Mesenchymal stem cell (in vitro differentiated cells and primary cell): ENCODE measurements at regions not wholly inside any gene's neighbourhood (a gene's known extent, or its start where the extent isn't known, plus 50 kb on each side); places are given as distances from the start of the nearest gene placed in this dataset.

Experiments
- DNase-seq: peaks from one replicate; pipeline ENCODE4 v3.0.0-alpha.2; 2013
- H2AFZ ChIP-seq: one replicate; pipeline ENCODE4 v1.6.1; 2013; ENCODE audit warnings: low read depth, mild to moderate bottlenecking, control low read depth, inconsistent platforms, low read length, moderate library complexity
- H2AK5ac ChIP-seq: 2 replicates; pipeline ENCODE4 v1.6.1; 2013; ENCODE audit warnings: low read length, moderate library complexity, mild to moderate bottlenecking, inconsistent platforms; ENCODE audit not compliant: severe bottlenecking
- H2BK120ac ChIP-seq: one replicate; pipeline ENCODE4 v1.6.1; 2013; ENCODE audit warnings: low read depth, mild to moderate bottlenecking, inconsistent platforms, low read length, moderate library complexity
- H2BK12ac ChIP-seq, 2 experiments: one replicate each; pipeline ENCODE4 v1.6.1; 2013; ENCODE audit warnings: inconsistent platforms in 2 of 2, low read length in 2 of 2, mild to moderate bottlenecking in 2 of 2, moderate library complexity in 2 of 2, control low read depth in 1 of 2
- H2BK15ac ChIP-seq: one replicate; pipeline ENCODE4 v1.6.1; 2013; ENCODE audit warnings: mild to moderate bottlenecking, low read depth, inconsistent platforms; ENCODE audit not compliant: poor library complexity, severe bottlenecking
- H2BK5ac ChIP-seq: 2 replicates; pipeline ENCODE4 v1.6.1; 2013; ENCODE audit warnings: low read depth, mild to moderate bottlenecking, low read length, control low read depth, inconsistent platforms; ENCODE audit not compliant: poor library complexity, severe bottlenecking
- H3K14ac ChIP-seq, 2 experiments: one replicate each; pipeline ENCODE4 v1.6.1; 2013; ENCODE audit warnings: inconsistent platforms in 2 of 2, low read length in 2 of 2, control low read depth in 1 of 2, mild to moderate bottlenecking in 1 of 2, moderate library complexity in 1 of 2
- H3K18ac ChIP-seq, 2 experiments: one replicate each; pipeline ENCODE4 v1.6.1; 2013; ENCODE audit warnings: inconsistent platforms in 2 of 2, low read length in 2 of 2, control low read depth in 1 of 2, low read depth in 1 of 2, mild to moderate bottlenecking in 1 of 2
- H3K23ac ChIP-seq, 2 experiments: one replicate each; pipeline ENCODE4 v1.6.1; 2013; ENCODE audit warnings: inconsistent platforms in 2 of 2, low read length in 2 of 2, mild to moderate bottlenecking in 2 of 2, moderate library complexity in 2 of 2, control low read depth in 1 of 2
- H3K27ac ChIP-seq: 2 replicates; pipeline ENCODE4 v1.5.1; 2013; ENCODE audit warnings: mild to moderate bottlenecking, moderate library complexity, low read length, control low read depth, inconsistent platforms; ENCODE audit not compliant: poor library complexity, severe bottlenecking
- H3K27me3 ChIP-seq, 2 experiments: 2 replicates each; pipeline versions ENCODE4 v1.6.1 to v1.7.0; 2013; ENCODE audit warnings: low read length in 2 of 2, mild to moderate bottlenecking in 2 of 2, moderate library complexity in 2 of 2, control low read depth in 1 of 2, inconsistent platforms in 1 of 2; ENCODE audit not compliant: control insufficient read depth in 1 of 2, insufficient read depth in 1 of 2
- H3K36me3 ChIP-seq, 2 experiments: 2 replicates each; pipeline versions ENCODE4 v1.6.1 to v1.7.0; 2013; ENCODE audit warnings: low read length in 2 of 2, control low read depth in 1 of 2, inconsistent platforms in 1 of 2, low read depth in 1 of 2, mild to moderate bottlenecking in 1 of 2; ENCODE audit not compliant: insufficient read depth in 2 of 2, control insufficient read depth in 1 of 2
- H3K4ac ChIP-seq, 2 experiments: one replicate each; pipeline ENCODE4 v1.6.1; 2013; ENCODE audit warnings: inconsistent platforms in 2 of 2, low read length in 2 of 2, mild to moderate bottlenecking in 2 of 2, moderate library complexity in 2 of 2, control low read depth in 1 of 2, low read depth in 1 of 2
- H3K4me1 ChIP-seq: 2 replicates; pipeline ENCODE4 v1.6.1; 2013; ENCODE audit warnings: low read depth, low read length, control low read depth; ENCODE audit not compliant: control insufficient read depth, insufficient read depth
- H3K4me2 ChIP-seq: 2 replicates; pipeline ENCODE4 v1.6.1; 2013; ENCODE audit warnings: low read length, mild to moderate bottlenecking, inconsistent platforms; ENCODE audit not compliant: poor library complexity, severe bottlenecking
- H3K4me3 ChIP-seq, 2 experiments: 2 replicates each; pipeline versions ENCODE4 v1.5.1 to v1.7.0; 2013; ENCODE audit warnings: low read length in 2 of 2, mild to moderate bottlenecking in 2 of 2, control low read depth in 1 of 2, low read depth in 1 of 2; ENCODE audit not compliant: insufficient read depth in 1 of 2
- H3K79me1 ChIP-seq: replicated peaks from 2 replicates; pipeline ENCODE4 v1.6.1; 2013; ENCODE audit warnings: mild to moderate bottlenecking, control low read depth, low read length, inconsistent platforms; ENCODE audit not compliant: poor library complexity, severe bottlenecking
- H3K9ac ChIP-seq: 2 replicates; pipeline ENCODE4 v1.7.0; 2013; ENCODE audit warnings: mild to moderate bottlenecking, low read length, moderate library complexity
- H3K9me3 ChIP-seq: 2 replicates; pipeline ENCODE4 v1.7.0; 2013; ENCODE audit warnings: mild to moderate bottlenecking, low read length; ENCODE audit not compliant: control insufficient read depth
- H4K8ac ChIP-seq: one replicate; pipeline ENCODE4 v1.6.1; 2013; ENCODE audit warnings: inconsistent platforms, mild to moderate bottlenecking, low read length, moderate library complexity
- H4K91ac ChIP-seq: one replicate; pipeline ENCODE4 v1.6.1; 2013; ENCODE audit warnings: mild to moderate bottlenecking, low read length, inconsistent platforms
- WGBS: methylation state at CpG from one replicate; pipeline ENCODE4 v1.1.7; 2013; ENCODE audit warnings: mixed read lengths; 5-methylcytosine and 5-hydroxymethylcytosine counted together

DNA sequence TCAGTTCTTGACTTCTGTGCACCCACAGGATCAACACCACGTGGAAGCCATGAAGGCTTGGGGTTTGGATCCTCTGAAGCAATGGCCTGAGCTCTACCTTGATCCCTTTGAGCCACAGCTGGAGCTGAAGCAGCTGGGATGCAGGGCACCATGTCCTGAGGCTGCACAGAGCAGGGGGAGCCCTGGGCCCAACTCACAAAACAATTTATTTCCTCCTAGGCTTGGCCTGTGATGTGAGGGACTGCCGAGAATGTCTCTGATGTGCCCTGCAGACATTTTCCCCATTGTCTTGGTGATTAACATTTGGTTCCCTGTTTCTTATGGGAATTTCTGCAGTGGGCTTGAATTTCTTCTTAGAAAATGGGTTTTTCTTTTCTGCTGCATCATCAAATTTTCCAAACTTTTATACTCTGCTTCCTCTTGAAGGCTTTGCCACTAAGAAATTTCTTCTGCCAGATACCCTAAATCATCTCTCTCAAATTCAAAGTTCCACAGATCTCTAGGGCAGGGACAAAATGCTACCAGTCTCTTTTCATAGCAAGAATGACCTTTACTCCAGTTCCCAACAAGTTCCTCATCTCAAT is 288.2 kb downstream of the CCDC59 start:
- no peak overlapping the region for H3K9ac ChIP-seq
- H2AK5ac ChIP-seq, result no peak overlapping the region
- no peaks in the 10 kb centered on the region for H3K27me3 ChIP-seq
- no peak overlapping the region for H3K4me2 ChIP-seq
- H3K4me1 ChIP-seq, result no peaks in the 10 kb centered on the region
- no peak overlapping the region for H3K14ac ChIP-seq
- H4K8ac ChIP-seq, result no peak overlapping the region
- no peak overlapping the region for H2AFZ ChIP-seq
- H2BK5ac ChIP-seq, result no peak overlapping the region
- no peak overlapping the region for H2BK12ac ChIP-seq
- H3K27ac ChIP-seq, result no peak overlapping the region
- H4K91ac ChIP-seq, result no peak overlapping the region
- no peaks in the 10 kb centered on the region for H3K36me3 ChIP-seq
- no peak for DNase-seq
- no peak overlapping the region for H3K4me3 ChIP-seq
- H2BK120ac ChIP-seq, result no peak overlapping the region
- WGBS, result 35% methylated on average over 1 of the region's 2 CpGs
- no peak overlapping the region for H3K4ac ChIP-seq
- H3K79me1 ChIP-seq, result no peaks in the 10 kb centered on the region
- peaks cover 3% of the 10 kb centered on the region for H3K9me3 ChIP-seq
- H3K23ac ChIP-seq, result no peak overlapping the region
- no peak overlapping the region for H3K18ac ChIP-seq
- H2BK15ac ChIP-seq, result no peak overlapping the region

DNA sequence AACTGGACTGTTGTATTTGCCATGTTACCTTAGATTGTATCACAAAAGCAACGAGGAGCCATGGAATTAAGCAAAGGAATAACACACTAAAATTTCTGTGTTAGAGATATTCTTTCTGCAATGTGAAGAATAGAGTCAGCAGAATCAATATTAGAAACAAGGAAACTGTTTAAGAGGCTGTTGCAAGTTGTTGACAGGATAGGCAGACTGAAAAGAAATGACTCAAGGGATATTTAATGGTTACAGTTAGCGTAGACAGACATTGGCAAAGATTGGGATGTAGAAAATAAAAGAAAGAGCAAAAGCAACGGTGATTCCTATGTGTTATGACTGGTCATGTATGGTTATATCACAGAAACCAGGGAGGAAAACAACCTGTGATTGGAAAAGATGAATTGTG is 299.0 kb upstream of the PPFIA2 start:
- H3K4ac ChIP-seq, result no peak overlapping the region

DNA sequence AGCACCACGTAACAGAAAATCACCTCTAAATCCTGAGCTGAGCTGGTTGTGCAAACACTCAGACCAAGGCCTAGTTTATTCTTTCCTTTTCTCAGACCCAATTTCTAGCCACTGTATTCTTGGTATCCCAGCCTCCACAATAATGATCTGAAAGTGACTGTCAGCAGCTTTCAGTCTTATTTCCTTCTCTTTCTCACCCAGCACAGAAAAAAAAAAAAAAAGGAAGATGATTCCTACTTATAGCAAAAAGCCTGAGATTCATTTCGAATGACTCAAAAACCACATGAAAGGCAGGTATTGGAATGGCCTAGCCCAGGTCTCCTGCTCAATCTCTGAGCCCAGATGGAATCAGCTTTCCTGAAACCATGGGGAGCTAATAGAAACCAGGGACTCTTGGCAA is 298.6 kb upstream of the PPFIA2 start:
- no peak overlapping the region for H3K23ac ChIP-seq
- H3K14ac ChIP-seq, result no peak overlapping the region
- H3K9me3 ChIP-seq, result peaks cover 11% of the 10 kb centered on the region
- H3K36me3 ChIP-seq, result no peaks in the 10 kb centered on the region
- no peak overlapping the region for H4K8ac ChIP-seq
- H3K18ac ChIP-seq, result no peak overlapping the region
- H3K79me1 ChIP-seq, result no peaks in the 10 kb centered on the region
- H2BK5ac ChIP-seq, result no peak overlapping the region
- no peak overlapping the region for H2BK15ac ChIP-seq
- no peak overlapping the region for H3K9ac ChIP-seq
- no peak overlapping the region for H2BK120ac ChIP-seq
- H3K27me3 ChIP-seq, result no peaks in the 10 kb centered on the region
- H4K91ac ChIP-seq, result no peak overlapping the region
- H3K27ac ChIP-seq, result no peak overlapping the region
- H3K4me1 ChIP-seq, result no peaks in the 10 kb centered on the region
- WGBS, result 66% methylated on average over 2 of the region's 2 CpGs
- no peak overlapping the region for H3K4me2 ChIP-seq
- H3K4me3 ChIP-seq, result no peak overlapping the region
- no peak overlapping the region for H2BK12ac ChIP-seq
- no peak overlapping the region for H2AK5ac ChIP-seq
- no peak overlapping the region for H2AFZ ChIP-seq
- no peak overlapping the region for H3K4ac ChIP-seq
- DNase-seq, result no peak

More for the DNA sequence above, 299.0 kb upstream of the PPFIA2 start:
- Histone ChIP-seq H3K4me3 (no peak overlapping the region), H3K4me2 (no peak overlapping the region), H4K91ac (no peak overlapping the region), H3K14ac (no peak overlapping the region), H2AFZ (no peak overlapping the region), H4K8ac (no peak overlapping the region), H3K27me3 (no peaks in the 10 kb centered on the region), H3K36me3 (no peaks in the 10 kb centered on the region), H3K18ac (no peak overlapping the region), H3K9me3 (peaks cover 11% of the 10 kb centered on the region), H3K27ac (no peak overlapping the region), H3K23ac (no peak overlapping the region), H2BK12ac (no peak overlapping the region), H2BK120ac (no peak overlapping the region), H2BK15ac (no peak overlapping the region), H3K9ac (no peak overlapping the region), H2AK5ac (no peak overlapping the region), H3K79me1 (no peaks in the 10 kb centered on the region), H2BK5ac (no peak overlapping the region), H3K4me1 (no peaks in the 10 kb centered on the region)
- 57% methylated on average over 3 of the region's 3 CpGs for WGBS
- DNase-seq, result no peak

DNA sequence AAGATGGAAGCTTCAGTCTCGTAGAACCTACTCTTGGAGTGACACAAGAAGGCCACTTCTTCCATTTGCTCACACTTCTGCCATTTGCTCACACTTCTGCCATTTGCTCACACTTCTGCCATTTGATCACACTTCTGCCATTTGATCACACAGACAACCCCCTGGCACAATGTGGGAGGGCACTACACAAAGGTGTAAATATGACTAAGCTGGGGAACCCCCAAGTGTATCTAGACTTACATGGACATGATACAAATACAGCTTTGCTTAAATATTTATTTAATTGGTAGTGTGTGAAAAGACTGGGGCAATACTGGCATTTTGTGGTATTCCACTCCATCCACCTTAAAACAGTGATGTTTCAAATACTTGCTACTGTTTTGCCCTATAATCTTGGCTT is 296.2 kb upstream of the PPFIA2 start:
- H4K91ac ChIP-seq, result no peak overlapping the region

More for the DNA sequence above, 296.2 kb upstream of the PPFIA2 start:
- WGBS, result 13% methylated on average over 1 of the region's 1 CpG
- no peaks in the 10 kb centered on the region for H3K27me3 ChIP-seq
- no peak overlapping the region for H4K8ac ChIP-seq
- no peak overlapping the region for H3K23ac ChIP-seq
- H2BK15ac ChIP-seq, result no peak overlapping the region
- no peak overlapping the region for H2AK5ac ChIP-seq
- no peak for DNase-seq
- no peak overlapping the region for H3K27ac ChIP-seq
- H3K4me3 ChIP-seq, result no peak overlapping the region
- no peak overlapping the region for H3K18ac ChIP-seq
- no peak overlapping the region for H3K4ac ChIP-seq
- H3K36me3 ChIP-seq, result no peaks in the 10 kb centered on the region
- no peak overlapping the region for H3K4me2 ChIP-seq
- no peaks in the 10 kb centered on the region for H3K79me1 ChIP-seq
- H3K9me3 ChIP-seq, result peaks cover 11% of the 10 kb centered on the region
- H2BK120ac ChIP-seq, result no peak overlapping the region
- H3K14ac ChIP-seq, result no peak overlapping the region
- no peak overlapping the region for H2BK5ac ChIP-seq
- H3K9ac ChIP-seq, result no peak overlapping the region
- H2BK12ac ChIP-seq, result no peak overlapping the region
- no peak overlapping the region for H2AFZ ChIP-seq
- no peaks in the 10 kb centered on the region for H3K4me1 ChIP-seq
